ENCODE measurements at regions not wholly inside any gene's neighbourhood (a gene's known extent, or its start where the extent isn't known, plus 50 kb on each side); places are given as distances from the start of the nearest gene placed in this dataset.

GRCh38 chr6:102742754-102743356, 1349.3 kb downstream of the GRIK2 start:
- no peak for TF ChIP-seq NFXL1 (CRISPR knock-in tag; IDR thresholded peaks at IDR 0.05)
- no peak for TF ChIP-seq POLR2A (conservative IDR thresholded peaks at IDR 0.05)
- TF ChIP-seq ARID2 (IDR thresholded peaks at IDR 0.05), result no peak
- no peak for TF ChIP-seq MAFG (tag; conservative IDR thresholded peaks at IDR 0.05)
- no peak for TF ChIP-seq RBM39 (optimal IDR thresholded peaks at IDR 0.05; ENCODE audit: low read depth, low read length)
- no peak for TF ChIP-seq DMBX1 (CRISPR knock-in tag; IDR thresholded peaks at IDR 0.05; ENCODE audit: borderline replicate concordance)
- no peak for TF ChIP-seq ZBTB2 (IDR thresholded peaks at IDR 0.05)
- no peak for TF ChIP-seq CTCF (IDR thresholded peaks at IDR 0.05 in 2 of 3, conservative IDR thresholded peaks at IDR 0.05 in 1 of 3; ENCODE audit: insufficient read depth in 2 of 3, low read depth in 1 of 3, low read length in 3 of 3)
- TF ChIP-seq TAF1 (IDR thresholded peaks at IDR 0.05; ENCODE audit: control insufficient read depth, extremely low read depth, insufficient read depth, low read length, severe bottlenecking), result no peak
- no peak for TF ChIP-seq CHD4 (IDR thresholded peaks at IDR 0.05; ENCODE audit: insufficient read depth, insufficient replicate concordance, low read depth, low read length, poor library complexity, severe bottlenecking)
- TF ChIP-seq RAD21 (CRISPR knock-in tag; conservative IDR thresholded peaks at IDR 0.05 in 1 of 2, IDR thresholded peaks at IDR 0.05 in 1 of 2), result no peak
- no peak for TF ChIP-seq SP2 (IDR thresholded peaks at IDR 0.05; ENCODE audit: extremely low read depth, low read depth, low read length, poor library complexity, severe bottlenecking)
